ENCODE measurements at regions not wholly inside any gene's neighbourhood (a gene's known extent, or its start where the extent isn't known, plus 50 kb on each side); places are given as distances from the start of the nearest gene placed in this dataset.

DNA sequence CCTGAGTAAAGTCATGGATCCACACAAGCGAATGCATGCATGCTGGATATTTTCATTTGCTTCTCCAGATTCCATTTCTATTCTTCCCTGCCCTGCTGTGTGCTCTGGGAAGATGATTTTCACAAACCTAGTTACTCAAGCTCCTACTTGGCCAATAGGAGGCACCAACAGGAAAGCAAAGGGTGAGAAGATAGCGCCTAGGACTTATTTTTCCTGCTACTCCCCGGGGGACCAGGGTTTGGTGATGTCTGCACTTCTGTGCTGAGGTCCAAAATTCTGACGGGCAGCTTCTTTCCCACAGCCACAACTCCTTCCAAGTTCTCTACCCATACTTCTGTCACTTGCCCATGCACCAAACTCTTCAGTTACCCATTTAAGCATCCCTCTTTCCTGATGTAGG is 509.3 kb upstream of the TENM4 start:
- H3K4me1 Mint-ChIP-seq = no peaks in the 10 kb centered on the region
- H3K36me3 Mint-ChIP-seq = no peaks in the 10 kb centered on the region
- no peak overlapping the region for H3K27ac Mint-ChIP-seq
- no peaks in the 10 kb centered on the region for H3K27me3 Mint-ChIP-seq
- POLR2A ChIA-PET = no interaction called here
- no peak overlapping the region for H3K4me3 Mint-ChIP-seq
- DNase-seq = no peak
- no peak for ATAC-seq (ENCODE audit: low read depth)
- peaks cover 2% of the 10 kb centered on the region for H3K9me3 Mint-ChIP-seq

DNA sequence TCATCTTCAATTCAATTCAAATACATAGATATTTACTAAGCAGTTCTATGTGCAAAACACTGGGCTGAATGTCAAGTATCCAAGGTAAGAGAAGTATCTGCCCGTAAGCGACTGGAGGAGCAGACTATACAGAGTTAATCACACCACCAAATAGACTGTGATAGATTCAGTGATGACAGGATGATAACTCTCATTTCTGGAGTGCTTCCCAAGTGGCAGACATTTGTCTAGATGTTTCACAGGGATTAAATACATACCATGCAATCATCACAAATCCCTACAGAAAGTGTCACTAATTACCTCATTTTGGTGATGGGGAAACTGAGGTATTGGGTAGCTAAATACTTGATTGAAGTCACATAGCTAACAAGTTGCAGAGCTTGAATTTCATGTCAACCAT is 508.7 kb upstream of the TENM4 start:
- Mint-ChIP-seq H3K27me3 (no peaks in the 10 kb centered on the region), H3K36me3 (no peaks in the 10 kb centered on the region), H3K27ac (no peak overlapping the region), H3K4me1 (no peaks in the 10 kb centered on the region), H3K9me3 (peaks cover 2% of the 10 kb centered on the region), H3K4me3 (no peak overlapping the region)
- ATAC-seq (ENCODE audit: low read depth) (no peak), DNase-seq (no peak)
- POLR2A ChIA-PET = no interaction called here

DNA sequence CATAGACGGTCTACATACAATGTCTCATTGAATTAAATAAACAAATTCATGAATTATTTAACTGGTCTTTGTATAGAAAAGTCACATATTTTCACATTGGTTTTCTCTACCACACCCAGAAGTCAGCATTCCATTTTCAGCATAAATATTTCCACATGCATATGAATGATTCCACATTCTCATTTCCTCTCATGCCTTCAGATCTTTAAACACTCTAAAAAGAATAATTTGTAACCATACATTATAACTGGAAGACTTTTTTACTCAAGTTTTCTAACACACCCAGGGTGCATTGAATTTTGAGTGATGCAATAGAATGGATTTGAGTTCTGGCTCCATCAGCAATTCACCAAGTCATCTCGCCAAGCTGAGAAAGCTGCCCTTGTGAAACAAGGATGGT is 501.8 kb upstream of the TENM4 start:
- H3K27me3 Mint-ChIP-seq = no peaks in the 10 kb centered on the region
- ATAC-seq (ENCODE audit: low read depth) (no peak), DNase-seq (no peak)
- no peak overlapping the region for H3K27ac Mint-ChIP-seq
- no peaks in the 10 kb centered on the region for H3K4me1 Mint-ChIP-seq
- no peak overlapping the region for H3K4me3 Mint-ChIP-seq
- POLR2A ChIA-PET = no interaction called here
- H3K36me3 Mint-ChIP-seq = no peaks in the 10 kb centered on the region
- H3K9me3 Mint-ChIP-seq = no peaks in the 10 kb centered on the region

DNA sequence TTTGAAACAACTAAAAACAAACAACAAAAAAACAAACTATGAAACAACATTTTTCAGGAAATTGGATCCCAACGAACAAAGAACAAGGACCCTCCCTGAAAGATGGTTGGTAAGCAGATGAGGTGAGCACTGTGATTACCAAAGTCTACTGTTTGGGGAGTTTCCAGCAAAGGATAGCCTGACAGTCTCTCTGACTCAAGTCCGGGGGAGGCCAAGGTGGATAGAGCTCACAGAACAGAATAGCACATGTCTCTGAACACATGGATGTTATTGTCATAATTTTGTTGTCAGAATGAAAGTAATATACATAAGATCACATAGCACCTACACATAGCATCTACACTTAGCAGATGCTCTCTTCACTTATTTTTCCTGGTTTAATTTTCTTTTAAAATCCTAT is 501.3 kb upstream of the TENM4 start:
- ATAC-seq (ENCODE audit: low read depth) (no peak), DNase-seq (no peak)
- H3K27ac Mint-ChIP-seq = no peak overlapping the region
- no peaks in the 10 kb centered on the region for H3K4me1 Mint-ChIP-seq
- POLR2A ChIA-PET = no interaction called here
- H3K36me3 Mint-ChIP-seq = no peaks in the 10 kb centered on the region
- no peaks in the 10 kb centered on the region for H3K9me3 Mint-ChIP-seq
- H3K27me3 Mint-ChIP-seq = no peaks in the 10 kb centered on the region
- no peak overlapping the region for H3K4me3 Mint-ChIP-seq

DNA sequence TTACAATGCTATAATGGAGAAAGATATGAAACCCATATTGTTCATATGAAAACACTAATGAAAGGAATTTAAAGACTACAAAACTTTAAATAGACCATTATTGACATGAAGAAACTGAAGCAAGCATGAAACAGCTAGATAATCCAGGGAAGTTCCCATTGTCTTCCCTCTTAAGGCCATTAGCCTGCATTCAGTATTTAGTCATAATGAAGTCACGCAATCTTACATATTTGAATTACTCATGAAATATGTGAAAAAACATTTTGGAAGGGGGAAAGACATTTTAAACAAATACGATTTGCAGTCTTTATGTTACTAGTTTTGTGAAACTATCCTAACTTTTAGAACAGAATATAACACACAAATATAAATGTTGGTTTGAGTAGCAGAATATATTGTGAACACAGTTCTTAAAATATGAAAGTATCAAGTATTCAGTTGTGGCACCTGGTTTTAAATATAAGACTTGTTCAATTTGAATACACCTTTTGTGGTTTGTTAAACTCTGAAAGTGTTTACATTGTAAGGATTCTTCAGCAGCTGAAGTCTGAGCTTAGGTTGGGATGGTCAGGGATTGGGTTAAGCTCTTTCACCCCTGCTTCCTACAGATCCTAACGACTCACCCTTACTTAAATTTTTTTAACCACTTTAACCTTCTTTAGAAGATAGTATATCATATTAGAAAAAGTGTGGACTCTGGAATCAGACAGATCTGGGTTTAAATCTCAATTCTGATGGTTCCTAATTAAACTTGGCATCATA is 500.3 kb upstream of the TENM4 start:
- DNase-seq (no peak), ATAC-seq (ENCODE audit: low read depth) (no peak)
- no peak overlapping the region for H3K4me3 Mint-ChIP-seq
- H3K27ac Mint-ChIP-seq = no peak overlapping the region
- H3K36me3 Mint-ChIP-seq = no peaks in the 10 kb centered on the region
- no peaks in the 10 kb centered on the region for H3K27me3 Mint-ChIP-seq
- POLR2A ChIA-PET = no interaction called here
- no peaks in the 10 kb centered on the region for H3K4me1 Mint-ChIP-seq
- no peaks in the 10 kb centered on the region for H3K9me3 Mint-ChIP-seq

DNA sequence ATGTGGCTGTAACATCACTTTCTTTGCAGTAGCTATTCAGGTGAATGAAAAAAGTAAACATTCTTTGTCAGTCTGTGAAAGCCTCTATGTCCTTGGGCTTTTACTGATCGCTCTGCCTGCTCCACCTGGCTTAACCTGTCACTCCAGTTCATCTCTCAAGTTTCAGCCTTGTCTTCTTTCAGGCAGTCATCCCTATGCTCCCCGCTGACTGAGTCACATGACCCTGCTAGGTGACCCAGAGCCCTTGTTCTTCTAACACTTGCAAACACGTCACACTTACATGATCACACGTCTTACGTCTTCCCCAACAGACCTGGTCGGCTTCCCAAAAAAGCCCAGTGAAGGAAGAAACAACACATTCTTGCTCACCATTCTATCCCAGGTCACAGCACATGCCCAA is 499.3 kb upstream of the TENM4 start:
- Mint-ChIP-seq H3K27ac (no peak overlapping the region), H3K27me3 (no peaks in the 10 kb centered on the region), H3K4me1 (no peaks in the 10 kb centered on the region), H3K4me3 (no peak overlapping the region), H3K36me3 (no peaks in the 10 kb centered on the region), H3K9me3 (no peaks in the 10 kb centered on the region)
- POLR2A ChIA-PET = no interaction called here
- no peak for ATAC-seq (ENCODE audit: low read depth)
- DNase-seq = no peak

DNA sequence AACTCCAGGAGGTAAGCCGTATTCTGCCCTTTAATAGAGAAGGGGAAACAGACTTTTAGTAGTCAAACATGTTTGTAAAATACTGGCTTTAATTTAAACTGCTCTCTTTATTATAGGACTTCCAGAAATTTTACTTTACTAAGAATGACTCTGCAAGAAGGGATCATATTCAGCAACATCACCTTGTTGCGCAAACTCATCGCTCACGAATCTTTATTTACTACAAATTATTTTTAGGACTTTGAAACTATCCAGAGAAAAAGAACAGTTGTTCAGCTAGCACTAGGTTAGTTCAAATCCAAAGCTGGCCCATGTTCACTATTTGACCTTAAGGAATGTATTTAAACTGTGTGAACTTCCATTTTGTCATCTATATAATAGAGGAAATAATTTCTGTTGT is 498.3 kb upstream of the TENM4 start:
- H3K36me3 Mint-ChIP-seq = no peaks in the 10 kb centered on the region
- ATAC-seq (ENCODE audit: low read depth) = no peak
- POLR2A ChIA-PET = no interaction called here
- H3K27ac Mint-ChIP-seq = no peak overlapping the region
- no peak for DNase-seq
- no peaks in the 10 kb centered on the region for H3K9me3 Mint-ChIP-seq
- no peak overlapping the region for H3K4me3 Mint-ChIP-seq
- H3K27me3 Mint-ChIP-seq = no peaks in the 10 kb centered on the region
- no peaks in the 10 kb centered on the region for H3K4me1 Mint-ChIP-seq

DNA sequence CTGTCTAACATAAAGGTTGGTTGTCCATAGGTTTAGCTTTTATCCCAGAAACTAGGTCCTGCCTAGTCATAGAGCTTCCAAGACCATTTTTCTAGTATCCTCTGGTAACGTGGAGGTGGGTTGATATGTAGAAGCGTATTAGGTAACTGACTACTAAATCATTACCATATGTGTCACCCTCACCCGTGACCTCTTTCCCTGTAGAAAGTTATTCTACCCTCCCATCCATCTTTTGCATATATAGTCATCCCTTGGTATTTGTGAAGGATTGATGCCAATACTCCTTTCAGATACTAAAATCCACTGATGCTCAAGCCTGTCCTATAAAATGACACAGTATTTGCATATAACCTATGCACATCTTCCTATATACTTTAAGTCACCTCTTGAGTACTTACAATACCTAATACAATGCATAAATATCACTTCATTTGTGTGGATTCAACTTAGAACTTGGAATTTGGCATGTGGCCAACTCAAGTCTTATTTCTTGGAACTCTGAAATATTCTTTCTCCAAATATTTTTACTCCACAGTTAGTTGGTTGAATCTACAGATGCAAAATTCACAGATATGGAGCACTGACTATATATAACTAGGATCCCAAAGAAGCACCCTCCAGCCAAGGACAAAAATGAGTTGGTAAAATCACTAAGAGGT is 497.0 kb upstream of the TENM4 start:
- ATAC-seq (ENCODE audit: low read depth) = no peak
- H3K9me3 Mint-ChIP-seq = no peaks in the 10 kb centered on the region
- H3K27ac Mint-ChIP-seq = no peak overlapping the region
- no peak for DNase-seq
- no peaks in the 10 kb centered on the region for H3K27me3 Mint-ChIP-seq
- POLR2A ChIA-PET = no interaction called here
- no peaks in the 10 kb centered on the region for H3K36me3 Mint-ChIP-seq
- no peaks in the 10 kb centered on the region for H3K4me1 Mint-ChIP-seq
- no peak overlapping the region for H3K4me3 Mint-ChIP-seq

DNA sequence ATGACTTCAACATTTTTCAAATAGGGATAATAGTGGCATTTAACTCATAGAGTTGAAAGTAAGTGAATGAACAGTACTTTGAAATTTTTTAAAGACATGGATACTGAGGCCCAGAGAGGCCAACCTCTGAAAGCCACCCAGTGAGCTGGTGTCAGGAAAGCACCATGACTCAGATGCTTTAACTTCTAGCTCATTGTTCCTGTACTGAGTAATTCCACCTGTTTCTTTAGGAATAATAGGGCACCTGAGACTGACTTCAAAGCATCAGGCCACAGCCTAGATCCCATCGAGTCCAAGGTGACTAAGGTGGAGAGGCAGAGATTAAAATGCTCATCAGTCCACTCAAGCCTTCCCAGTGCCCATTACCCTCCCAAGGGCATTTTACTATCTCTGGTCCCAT is 491.8 kb upstream of the TENM4 start:
- H3K36me3 Mint-ChIP-seq = no peaks in the 10 kb centered on the region
- H3K27me3 Mint-ChIP-seq = no peaks in the 10 kb centered on the region
- ATAC-seq (ENCODE audit: low read depth) = no peak
- peaks cover 4% of the 10 kb centered on the region for H3K9me3 Mint-ChIP-seq
- POLR2A ChIA-PET = no interaction called here
- no peak for DNase-seq
- no peaks in the 10 kb centered on the region for H3K4me1 Mint-ChIP-seq
- H3K4me3 Mint-ChIP-seq = no peak overlapping the region
- H3K27ac Mint-ChIP-seq = no peak overlapping the region

DNA sequence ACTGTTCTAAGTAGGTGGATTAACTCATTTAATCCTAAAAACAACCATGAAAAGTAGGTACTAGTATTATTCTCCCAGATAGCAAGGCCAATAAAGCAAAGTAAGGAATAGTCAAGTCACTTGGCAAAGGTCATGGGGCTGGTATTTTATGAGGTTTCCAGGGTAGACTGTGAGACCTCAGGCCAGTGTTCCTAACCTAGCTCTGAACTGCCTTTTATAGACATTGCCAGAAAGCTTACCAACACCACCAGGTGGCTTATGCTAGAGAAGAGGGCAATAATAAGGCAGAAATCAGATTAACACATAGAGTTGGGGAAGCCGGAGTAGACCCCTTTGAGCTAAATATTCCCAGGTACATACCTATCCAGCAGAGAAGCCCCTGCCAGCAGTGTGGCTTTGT is 490.9 kb upstream of the TENM4 start:
- Mint-ChIP-seq H3K9me3 (peaks cover 4% of the 10 kb centered on the region), H3K27ac (no peak overlapping the region), H3K4me3 (no peak overlapping the region), H3K4me1 (no peaks in the 10 kb centered on the region), H3K27me3 (no peaks in the 10 kb centered on the region), H3K36me3 (no peaks in the 10 kb centered on the region)
- DNase-seq (no peak), ATAC-seq (ENCODE audit: low read depth) (no peak)
- POLR2A ChIA-PET = no interaction called here

DNA sequence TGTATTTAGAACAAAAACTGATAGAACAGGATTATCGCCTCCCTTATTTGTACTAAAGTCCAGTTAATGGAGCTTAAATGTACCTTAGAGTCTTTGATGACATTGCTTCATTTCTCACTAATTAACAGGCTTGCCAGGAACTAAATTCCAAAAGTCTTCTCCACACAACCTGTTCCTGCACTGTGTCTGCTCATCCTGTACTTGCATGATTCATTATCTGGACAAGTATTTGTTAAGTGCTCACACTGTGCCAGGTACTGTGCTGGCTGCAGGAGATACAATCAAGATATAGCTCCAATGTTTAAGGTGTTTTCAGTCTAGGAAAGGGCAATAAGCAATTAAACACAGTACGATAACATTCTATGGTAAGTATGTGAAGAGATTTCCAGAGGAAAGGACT is 485.9 kb upstream of the TENM4 start:
- Mint-ChIP-seq H3K27ac (no peak overlapping the region), H3K4me1 (no peaks in the 10 kb centered on the region), H3K4me3 (no peak overlapping the region), H3K27me3 (no peaks in the 10 kb centered on the region), H3K9me3 (peaks cover 4% of the 10 kb centered on the region), H3K36me3 (no peaks in the 10 kb centered on the region)
- ATAC-seq (ENCODE audit: low read depth) = no peak
- POLR2A ChIA-PET = no interaction called here
- no peak for DNase-seq

DNA sequence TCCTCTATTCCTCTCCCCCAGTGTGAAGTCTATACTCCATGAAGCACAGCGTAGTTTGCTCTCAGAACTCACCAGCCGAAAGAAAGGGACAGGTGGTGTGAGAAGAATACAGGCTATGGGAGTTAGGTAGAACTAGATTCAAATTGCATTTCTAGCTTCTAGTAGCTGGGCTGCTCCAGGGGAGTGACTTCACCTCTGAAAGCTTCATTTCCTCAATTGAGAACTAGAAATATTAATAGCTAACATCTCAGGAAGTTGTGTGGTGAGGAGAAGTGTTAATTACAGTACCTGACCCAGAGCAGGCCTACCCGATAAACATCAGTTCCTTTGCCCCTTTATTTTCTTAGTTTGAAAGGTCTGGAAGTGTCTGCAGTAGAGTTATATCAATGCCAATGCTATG is 484.7 kb upstream of the TENM4 start:
- POLR2A ChIA-PET = no interaction called here
- Mint-ChIP-seq H3K9me3 (peaks cover 2% of the 10 kb centered on the region), H3K27me3 (no peaks in the 10 kb centered on the region), H3K27ac (no peak overlapping the region), H3K4me3 (no peak overlapping the region), H3K4me1 (no peaks in the 10 kb centered on the region), H3K36me3 (no peaks in the 10 kb centered on the region)
- no peak for DNase-seq
- no peak for ATAC-seq (ENCODE audit: low read depth)

DNA sequence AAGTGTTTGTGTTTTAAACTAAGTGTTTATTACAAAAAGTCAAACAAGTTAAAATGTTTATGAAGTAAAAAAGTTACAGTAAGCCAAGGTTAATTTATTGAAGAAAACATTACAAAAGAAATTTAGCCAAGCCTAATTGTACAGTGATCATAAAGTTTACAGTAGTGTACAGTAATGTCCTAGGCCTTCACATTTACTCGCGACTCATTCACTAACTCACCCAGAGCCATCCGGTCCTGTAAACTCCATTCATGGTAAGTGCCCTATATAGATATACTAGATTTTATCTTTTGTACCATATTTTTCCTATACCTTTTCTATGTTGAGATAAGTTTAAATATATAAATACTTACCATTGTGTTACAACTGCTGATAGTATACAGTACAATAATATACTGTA is 481.8 kb upstream of the TENM4 start:
- Mint-ChIP-seq H3K9me3 (no peaks in the 10 kb centered on the region), H3K4me3 (no peak overlapping the region), H3K27me3 (no peaks in the 10 kb centered on the region), H3K36me3 (no peaks in the 10 kb centered on the region), H3K4me1 (no peaks in the 10 kb centered on the region), H3K27ac (no peak overlapping the region)
- ATAC-seq (ENCODE audit: low read depth) (no peak), DNase-seq (no peak)
- POLR2A ChIA-PET = no interaction called here

DNA sequence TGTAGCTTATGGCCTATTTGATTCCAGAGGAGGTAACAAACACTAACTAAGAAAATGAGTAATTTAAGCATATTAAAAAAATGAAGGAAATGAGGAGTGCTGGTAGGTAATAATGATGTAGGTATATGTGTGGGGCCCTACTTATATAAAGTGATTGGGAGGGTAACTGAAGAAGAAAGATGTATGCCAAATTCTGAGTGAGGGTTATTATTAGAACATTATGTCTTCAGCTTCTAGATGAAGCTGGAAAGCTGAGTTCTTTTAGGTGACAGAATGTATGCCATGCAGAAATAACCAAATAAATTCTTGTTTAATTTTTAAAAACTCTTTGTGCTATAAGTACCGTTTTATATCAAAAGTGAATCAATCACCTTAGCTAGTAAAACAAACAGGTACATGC is 479.6 kb upstream of the TENM4 start:
- H3K9me3 Mint-ChIP-seq = no peaks in the 10 kb centered on the region
- POLR2A ChIA-PET = no interaction called here
- no peak for DNase-seq
- no peak overlapping the region for H3K4me3 Mint-ChIP-seq
- no peaks in the 10 kb centered on the region for H3K36me3 Mint-ChIP-seq
- no peak for ATAC-seq (ENCODE audit: low read depth)
- no peaks in the 10 kb centered on the region for H3K27me3 Mint-ChIP-seq
- H3K4me1 Mint-ChIP-seq = no peaks in the 10 kb centered on the region
- H3K27ac Mint-ChIP-seq = no peak overlapping the region

DNA sequence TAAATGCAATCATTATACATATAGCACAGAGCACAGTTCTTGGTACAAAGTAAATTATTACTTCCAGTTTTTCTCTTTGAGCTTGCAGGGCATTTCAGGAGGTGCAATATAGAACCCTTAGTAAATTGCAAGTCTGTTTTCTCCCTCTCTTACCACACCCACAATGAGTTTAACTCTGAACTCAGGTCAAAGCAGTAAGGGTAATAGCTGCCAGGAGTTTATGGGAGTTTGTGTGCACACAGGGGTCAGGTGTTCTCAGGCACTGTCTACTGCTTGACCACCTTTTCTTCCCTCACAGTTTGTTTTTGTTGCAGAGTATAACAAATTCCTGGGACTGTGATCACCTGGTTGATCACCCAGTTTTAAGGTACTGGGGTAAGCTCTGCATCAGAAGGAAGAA is 478.5 kb upstream of the TENM4 start:
- ATAC-seq (ENCODE audit: low read depth) (no peak), DNase-seq (no peak)
- Mint-ChIP-seq H3K27me3 (no peaks in the 10 kb centered on the region), H3K4me3 (no peak overlapping the region), H3K36me3 (no peaks in the 10 kb centered on the region), H3K4me1 (no peaks in the 10 kb centered on the region), H3K9me3 (no peaks in the 10 kb centered on the region), H3K27ac (no peak overlapping the region)
- POLR2A ChIA-PET = no interaction called here
